C4-2B (cell line): ENCODE measurements at regions not wholly inside any gene's neighbourhood (a gene's known extent, or its start where the extent isn't known, plus 50 kb on each side); places are given as distances from the start of the nearest gene placed in this dataset.
"Not testable (repeated sequence)": the region's sequence is repeated elsewhere in the genome, so short reads cannot be mapped to it uniquely, and the experiment has no call there.

Experiments used
- ZFX ChIP-seq: fragments of 450-650 bp; IDR thresholded peaks from 2 replicates; pipeline ENCODE4 v1.6.1; 2017
- TF ChIP-seq, protein P1 (sequence below): fragments of 450-650 bp; conservative IDR thresholded peaks from 2 replicates; pipeline ENCODE4 v1.5.1; 2017; ENCODE audit warnings: mild to moderate bottlenecking

- TF ChIP-seq, protein P1, sequence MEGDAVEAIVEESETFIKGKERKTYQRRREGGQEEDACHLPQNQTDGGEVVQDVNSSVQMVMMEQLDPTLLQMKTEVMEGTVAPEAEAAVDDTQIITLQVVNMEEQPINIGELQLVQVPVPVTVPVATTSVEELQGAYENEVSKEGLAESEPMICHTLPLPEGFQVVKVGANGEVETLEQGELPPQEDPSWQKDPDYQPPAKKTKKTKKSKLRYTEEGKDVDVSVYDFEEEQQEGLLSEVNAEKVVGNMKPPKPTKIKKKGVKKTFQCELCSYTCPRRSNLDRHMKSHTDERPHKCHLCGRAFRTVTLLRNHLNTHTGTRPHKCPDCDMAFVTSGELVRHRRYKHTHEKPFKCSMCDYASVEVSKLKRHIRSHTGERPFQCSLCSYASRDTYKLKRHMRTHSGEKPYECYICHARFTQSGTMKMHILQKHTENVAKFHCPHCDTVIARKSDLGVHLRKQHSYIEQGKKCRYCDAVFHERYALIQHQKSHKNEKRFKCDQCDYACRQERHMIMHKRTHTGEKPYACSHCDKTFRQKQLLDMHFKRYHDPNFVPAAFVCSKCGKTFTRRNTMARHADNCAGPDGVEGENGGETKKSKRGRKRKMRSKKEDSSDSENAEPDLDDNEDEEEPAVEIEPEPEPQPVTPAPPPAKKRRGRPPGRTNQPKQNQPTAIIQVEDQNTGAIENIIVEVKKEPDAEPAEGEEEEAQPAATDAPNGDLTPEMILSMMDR: not testable (repeated sequence)
- not testable (repeated sequence) for TF ChIP-seq ZFX
Observed at GRCh38 chr7:55706451-55707195, 134.3 kb upstream of the VOPP1 start.
